GM19467 (cell line): ENCODE measurements at regions not wholly inside any gene's neighbourhood (a gene's known extent, or its start where the extent isn't known, plus 50 kb on each side); places are given as distances from the start of the nearest gene placed in this dataset.

Experiments used
- ATAC-seq: cut with Tn5 transposase; IDR thresholded peaks from one replicate; pipeline ENCODE4 v1.9.1; 2021; ENCODE audit warnings: mild to moderate bottlenecking, moderate library complexity; ENCODE audit not compliant: unreplicated experiment

GRCh38 chr22:47445716-47446290 is 683.4 kb downstream of the TBC1D22A start:
- ATAC-seq: no peak

DNA sequence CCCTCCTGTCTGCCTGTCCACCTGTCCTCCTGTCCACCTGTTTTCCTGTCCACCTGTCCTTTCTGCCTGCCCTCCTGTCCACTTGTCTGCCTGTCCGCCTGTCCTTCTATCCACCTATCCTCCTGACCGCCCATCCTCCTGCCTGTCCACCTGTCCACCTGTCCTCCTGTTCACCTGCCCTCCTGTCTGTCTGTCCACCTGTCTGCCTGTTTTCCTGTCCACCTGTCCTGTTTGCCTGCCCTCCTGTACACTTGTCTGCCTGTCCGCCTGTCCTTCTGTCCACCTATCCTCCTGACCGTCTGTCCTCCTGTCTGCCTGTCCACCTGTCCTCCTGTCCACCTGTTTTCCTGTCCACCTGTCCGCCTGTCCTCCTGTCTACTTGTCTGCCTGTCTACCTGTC is 682.8 kb downstream of the TBC1D22A start:
- ATAC-seq: no peak

DNA sequence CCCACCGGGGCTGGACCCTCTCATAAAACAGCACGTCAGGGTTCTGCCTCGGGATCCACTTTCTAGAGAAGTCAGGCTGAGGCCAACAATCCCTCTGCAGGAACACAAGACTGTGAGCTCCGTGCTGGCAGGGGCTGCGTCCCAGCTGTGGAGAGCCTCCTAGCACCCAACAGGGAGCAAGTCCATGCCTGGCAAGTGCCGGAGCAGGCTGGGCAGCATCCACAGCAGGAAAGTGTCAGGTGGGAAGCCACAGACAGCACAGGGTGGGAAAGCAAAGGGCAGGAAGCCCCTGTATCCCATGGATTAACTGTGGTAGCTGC is 682.3 kb downstream of the TBC1D22A start:
- ATAC-seq: no peak

GRCh38 chr22:47443836-47444745 is 681.6 kb downstream of the TBC1D22A start:
- no peak for ATAC-seq

- ATAC-seq: no peak
Measured at GRCh38 chr22:47442821-47443220, 680.4 kb downstream of the TBC1D22A start.

DNA sequence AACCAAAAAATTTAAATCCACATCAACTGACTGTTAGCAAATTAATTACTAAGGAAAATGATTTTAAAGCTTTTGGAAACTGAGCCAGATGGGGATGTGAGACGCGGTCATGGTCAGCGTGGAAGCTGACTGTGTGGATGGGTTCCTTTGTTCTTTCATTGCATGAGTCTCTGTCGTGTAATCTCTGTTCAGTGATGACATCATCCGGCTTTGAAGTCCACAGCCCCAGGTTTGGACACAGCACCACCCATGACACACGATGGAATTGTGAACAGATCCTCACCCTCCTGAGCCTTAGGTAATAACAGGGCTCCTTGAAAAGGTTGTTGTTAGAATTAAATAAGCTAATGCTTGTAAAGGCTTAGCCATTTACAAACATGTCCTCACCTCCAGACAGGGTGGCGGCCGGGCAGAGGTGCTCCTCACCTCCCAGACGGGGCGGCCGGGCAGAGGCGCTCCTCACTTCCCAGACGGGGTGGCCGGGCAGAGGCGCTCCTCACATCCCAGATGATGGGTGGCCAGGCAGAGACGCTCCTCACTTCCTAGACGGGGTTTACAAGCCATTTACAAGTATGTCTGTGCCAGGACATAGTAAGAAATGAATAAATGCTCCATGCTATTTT is 677.3 kb downstream of the TBC1D22A start:
- ATAC-seq: no peak

DNA sequence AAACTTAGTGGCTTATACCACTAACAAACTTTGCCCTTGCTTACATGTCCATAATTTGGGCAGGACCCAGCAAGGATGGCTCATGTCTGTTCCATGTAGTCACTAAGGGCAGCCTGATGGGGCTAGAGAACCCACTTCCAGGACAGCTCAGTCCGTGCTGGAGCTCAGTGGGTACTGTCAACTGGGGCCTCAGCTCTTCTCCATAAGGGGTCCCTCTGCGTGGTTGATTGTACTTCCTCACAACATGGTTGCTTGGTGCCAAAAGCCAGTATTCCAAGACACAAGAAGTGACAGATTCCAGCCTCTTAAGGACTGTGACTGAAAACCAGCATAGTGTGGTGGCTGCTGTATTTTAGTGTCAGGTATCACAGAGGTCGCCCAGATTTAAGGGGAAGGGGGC is 675.2 kb downstream of the TBC1D22A start:
- no peak for ATAC-seq

DNA sequence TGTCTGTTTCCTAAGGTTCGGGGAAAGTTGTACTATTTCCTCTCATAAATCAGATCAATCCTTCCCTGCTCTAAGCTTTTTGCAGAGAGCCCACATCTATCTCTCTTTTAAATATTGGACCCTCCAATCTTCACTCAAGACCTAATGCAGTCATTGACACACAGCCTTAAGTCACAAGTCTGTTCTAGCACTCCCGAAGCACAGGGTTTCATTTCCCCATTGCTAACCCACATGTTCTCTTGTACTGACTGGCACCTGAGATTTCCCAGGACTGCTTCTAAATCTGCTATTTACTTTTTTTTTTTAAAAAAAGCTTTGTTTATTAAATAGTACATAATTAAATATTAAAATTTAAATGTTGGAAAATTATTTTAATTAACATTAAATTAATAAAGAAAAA is 674.7 kb downstream of the TBC1D22A start:
- ATAC-seq: no peak

- no peak for ATAC-seq
Measured at GRCh38 chr22:47435826-47436225, 673.4 kb downstream of the TBC1D22A start.

- no peak for ATAC-seq
Measured at GRCh38 chr22:47435204-47435487, 672.7 kb downstream of the TBC1D22A start.

- no peak for ATAC-seq
Measured at GRCh38 chr22:47434336-47435203, 672.1 kb downstream of the TBC1D22A start.

- no peak for ATAC-seq
Measured at GRCh38 chr22:47433627-47434026, 671.2 kb downstream of the TBC1D22A start.

DNA sequence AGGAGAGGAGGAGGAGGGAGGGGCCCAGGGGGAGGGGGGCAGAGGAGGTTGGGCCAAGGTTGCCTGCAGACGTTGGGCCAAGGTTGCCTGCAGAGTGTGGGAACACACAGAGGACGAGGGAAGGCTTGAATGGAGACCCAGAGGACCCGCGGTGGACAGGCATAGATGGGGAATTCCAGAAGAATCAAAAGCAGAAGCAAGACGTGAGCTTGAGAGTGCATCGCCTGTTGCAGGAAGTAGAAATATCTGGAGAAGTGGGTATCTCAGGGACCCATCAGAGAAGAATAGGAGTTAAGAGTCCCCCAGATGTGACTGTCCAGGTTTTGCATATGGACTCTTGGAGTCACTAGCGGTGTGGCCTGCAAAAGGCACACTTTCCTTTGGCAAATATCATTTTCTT is 670.2 kb downstream of the TBC1D22A start:
- no peak for ATAC-seq

DNA sequence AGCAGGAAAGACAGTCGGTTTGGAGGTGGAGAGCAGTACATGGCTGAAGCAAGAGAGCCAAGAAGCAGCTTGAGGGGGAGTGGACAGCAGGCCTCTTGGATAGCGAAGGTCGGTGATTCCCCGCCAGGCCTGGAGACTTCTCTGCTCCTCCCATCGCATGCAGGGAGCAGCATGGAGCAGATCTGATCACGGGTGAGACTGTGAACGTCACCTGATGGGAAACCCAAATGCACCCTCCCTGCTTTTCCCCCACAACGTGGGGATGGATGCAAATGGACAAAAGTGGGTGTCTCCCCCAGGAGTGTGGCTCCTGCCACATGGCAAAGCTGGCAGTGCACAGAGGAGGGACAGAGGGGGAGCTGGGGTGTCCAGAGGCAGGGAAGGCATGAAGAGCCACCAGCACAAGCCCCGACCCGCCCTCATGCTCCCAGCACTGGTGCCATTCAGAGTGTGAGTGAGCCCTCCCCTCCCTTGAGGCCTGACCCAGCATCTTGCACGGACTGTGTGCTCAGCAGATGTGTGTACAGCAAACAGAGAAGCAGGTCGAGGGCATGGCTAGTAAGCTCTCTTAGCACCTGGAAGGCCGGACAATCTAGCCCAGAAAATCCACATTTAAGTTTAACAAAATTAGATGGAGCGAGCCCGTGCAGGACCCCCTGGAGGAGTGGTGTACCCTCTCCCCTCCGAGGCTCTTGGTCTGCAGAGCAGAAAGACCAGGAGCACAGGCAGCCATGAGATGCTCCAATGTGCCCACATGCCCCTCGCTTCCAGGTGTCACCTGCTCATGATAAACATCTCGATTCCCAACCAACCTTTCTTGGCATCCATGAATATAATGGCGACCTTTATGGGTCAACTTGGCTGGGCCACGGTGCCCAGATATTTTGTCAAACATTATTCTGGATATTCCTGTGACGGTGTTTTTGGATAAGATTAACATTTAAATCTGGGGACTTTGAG is 661.7 kb downstream of the TBC1D22A start:
- no peak for ATAC-seq

- ATAC-seq: no peak
Measured at GRCh38 chr22:47423266-47423665, 660.8 kb downstream of the TBC1D22A start.

DNA sequence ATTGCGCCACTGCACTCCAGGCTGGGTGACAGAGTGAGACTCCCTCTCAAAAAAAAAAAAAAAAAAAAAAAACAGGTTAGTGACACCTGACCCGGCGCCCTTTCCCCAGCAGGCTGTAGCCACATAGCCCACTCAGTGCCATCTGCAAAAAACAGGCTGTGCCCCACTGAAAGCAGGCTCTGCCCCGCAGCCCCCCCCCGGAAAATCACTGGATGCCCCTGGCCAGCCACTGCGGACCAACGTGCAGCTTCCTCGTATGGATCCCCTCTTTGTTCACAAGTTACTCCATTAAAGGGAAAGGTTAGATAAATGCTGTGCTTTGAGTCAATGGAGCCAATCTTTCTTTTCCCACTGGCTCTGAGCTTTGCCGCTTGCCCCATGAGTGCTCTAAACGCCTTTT is 660.3 kb downstream of the TBC1D22A start:
- ATAC-seq: no peak

- ATAC-seq: no peak
Measured at GRCh38 chr22:47421846-47422245, 659.4 kb downstream of the TBC1D22A start.

GRCh38 chr22:47420211-47420610 is 657.8 kb downstream of the TBC1D22A start:
- no peak for ATAC-seq

DNA sequence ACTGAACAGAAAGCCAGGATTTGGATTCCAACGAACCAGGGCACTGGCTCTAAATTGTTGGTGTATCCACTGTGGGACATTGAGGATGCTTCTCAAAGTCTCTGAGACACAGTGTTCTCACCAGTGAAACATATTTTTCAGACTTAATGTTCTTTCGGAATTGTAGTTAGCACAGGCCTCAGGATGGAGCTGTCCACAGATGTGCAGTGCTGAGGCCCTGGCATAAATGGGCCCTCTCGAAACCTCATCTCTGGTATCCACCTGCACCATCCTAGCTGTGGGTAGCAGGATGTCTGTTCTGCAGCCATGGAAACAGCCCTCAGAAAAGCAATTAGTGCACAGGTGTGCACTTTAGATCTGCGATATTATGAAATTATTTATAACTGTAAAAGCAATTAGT is 656.8 kb downstream of the TBC1D22A start:
- ATAC-seq: no peak

DNA sequence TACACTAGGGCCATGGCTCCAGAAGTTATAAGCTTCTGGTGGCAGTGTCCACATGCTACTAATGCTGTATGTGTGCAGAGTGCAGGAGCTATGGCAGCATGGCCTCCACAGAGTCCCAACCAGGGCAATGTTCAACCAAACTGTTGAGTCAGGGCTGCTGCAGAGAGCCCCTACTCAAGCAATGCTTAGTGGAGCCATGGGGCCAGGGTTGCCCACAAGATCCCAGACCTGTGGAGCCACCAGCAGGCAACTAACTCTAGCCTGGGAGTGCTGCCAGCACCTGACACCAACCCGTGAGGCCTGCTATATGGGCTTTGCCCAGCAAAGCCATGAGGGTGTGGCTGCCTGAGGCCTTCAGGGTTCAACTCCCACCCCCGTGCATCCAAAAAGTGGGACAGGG is 655.2 kb downstream of the TBC1D22A start:
- ATAC-seq: no peak
